ENCODE measurements at regions not wholly inside any gene's neighbourhood (a gene's known extent, or its start where the extent isn't known, plus 50 kb on each side); places are given as distances from the start of the nearest gene placed in this dataset.
"Not testable (repeated sequence)": the region's sequence is repeated elsewhere in the genome, so short reads cannot be mapped to it uniquely, and the experiment has no call there.

DNA sequence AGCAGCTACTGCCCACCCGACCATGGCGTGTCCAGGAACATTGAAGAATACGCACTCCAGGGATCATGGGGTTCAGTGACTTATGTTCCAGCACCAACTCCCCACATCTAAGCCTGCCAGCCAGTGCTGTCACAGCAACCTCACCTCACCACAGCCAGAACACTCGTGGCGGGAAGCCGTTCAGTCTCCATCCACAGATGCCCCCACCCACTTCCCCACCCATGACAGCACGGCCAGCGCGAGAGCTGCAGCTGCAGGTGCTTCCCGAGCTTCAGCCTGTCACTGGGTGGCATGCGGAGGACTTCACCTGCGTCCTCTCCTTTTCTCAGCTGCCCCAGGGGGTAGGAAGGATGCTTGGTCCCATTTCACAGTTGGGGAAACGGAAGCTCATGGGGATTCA, 50.3 kb downstream of the RBFOX3 start:
- no peak for DNase-seq

GRCh38 chr17:79559111-79559887, 51.6 kb downstream of the RBFOX3 start:
- no peak for DNase-seq

- DNase-seq = no peak
Observed at GRCh38 chr17:79558091-79558900, 52.6 kb downstream of the RBFOX3 start.

DNA sequence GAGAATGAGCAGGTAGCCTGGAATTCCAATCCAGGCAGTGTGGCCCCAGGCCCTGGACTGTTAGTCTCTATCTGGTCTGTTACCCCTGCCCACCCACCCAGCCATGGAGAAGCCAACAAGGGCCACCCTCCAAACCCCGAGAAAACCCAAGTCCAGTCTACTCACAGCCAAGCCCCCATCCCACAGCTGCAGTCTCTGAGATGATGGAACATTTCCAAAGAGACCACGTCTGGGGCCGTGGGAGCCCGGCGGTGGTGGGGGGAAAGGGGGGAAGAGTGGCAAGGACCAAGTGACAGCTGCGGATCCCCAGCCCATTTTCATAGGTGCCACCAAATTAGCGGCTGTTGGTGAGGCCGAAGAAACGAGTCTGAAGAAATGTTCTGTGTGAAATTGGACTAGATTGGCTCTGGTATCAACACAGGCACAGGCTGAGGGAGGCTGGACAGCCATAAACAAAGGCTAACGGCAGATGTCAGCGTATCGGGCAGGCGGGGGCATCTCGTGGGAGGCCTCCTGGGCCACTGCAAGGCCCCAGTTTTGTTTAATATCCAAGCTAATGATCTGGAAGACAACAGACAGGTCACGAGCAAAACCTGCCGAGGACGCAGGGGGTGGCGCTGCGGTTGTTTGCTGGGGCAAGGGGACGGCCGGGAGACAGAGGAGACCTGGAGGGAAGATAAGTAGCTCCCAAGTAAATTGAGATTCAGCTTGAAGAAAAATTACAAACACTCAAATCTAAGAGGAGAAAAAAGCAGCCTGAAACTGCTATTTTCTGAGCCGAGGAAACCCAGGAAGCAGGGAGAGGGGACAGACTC, 53.4 kb downstream of the RBFOX3 start:
- DNase-seq = no peak

GRCh38 chr17:79556271-79556670, 54.6 kb downstream of the RBFOX3 start:
- no peak for DNase-seq

DNA sequence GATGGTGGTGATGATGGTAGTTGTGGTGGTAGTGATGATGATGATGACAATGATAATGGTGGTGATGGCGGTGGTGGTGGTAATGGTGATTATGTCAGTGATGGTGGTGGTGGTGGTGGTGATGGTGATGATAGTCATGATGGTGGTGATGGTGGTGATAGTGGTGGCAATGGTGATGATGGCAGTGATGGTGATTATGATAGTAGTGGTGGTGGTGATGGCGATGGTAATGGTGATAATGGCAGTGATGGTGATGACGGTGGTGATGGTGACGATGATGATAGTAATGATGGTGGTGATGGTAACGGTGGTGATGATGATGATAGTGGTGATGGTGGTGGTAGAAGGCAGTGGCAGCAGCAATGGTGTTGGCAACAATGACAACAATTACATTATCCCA, 55.3 kb downstream of the RBFOX3 start:
- DNase-seq = no peak

DNA sequence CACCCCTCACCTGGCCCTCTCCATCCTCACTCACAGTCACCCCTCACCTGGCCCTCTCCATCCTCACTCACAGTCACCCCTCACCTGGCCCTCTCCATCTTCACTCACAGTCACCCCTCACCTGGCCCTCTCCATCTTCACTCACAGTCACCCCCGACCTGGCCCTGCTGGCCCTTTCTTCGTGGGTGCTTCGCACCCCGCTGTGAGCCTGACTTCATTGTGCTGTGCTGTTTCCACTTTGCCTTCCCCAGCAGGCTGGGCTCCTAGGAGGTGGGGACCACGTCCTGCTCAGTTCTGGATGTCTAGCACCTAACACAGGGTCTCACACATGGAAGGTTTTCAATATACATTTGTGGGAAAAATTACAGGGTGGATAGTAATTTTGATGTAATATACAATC, 56.5 kb downstream of the RBFOX3 start:
- not testable (repeated sequence) for DNase-seq

DNA sequence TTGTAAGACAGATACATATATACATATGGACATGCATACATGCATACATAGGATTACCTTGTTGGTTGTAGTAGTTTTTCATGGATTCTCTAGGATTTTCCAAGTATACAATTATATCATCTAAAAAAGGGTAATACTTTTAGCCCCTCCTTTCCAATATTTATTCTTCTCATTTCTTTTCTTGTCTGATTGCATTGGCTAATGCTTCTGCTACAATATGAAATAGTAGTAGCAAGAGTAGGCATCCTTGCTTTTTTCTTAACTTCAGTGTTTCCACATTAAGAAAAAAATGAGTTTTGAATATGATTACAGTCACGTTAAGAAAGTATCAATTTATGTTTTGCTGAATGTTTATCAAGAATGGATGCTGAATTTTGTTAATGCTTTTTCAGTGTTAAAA, 58.0 kb downstream of the RBFOX3 start:
- no peak for DNase-seq

- no peak for DNase-seq
Observed at GRCh38 chr17:79552405-79552804, 58.4 kb downstream of the RBFOX3 start.

DNA sequence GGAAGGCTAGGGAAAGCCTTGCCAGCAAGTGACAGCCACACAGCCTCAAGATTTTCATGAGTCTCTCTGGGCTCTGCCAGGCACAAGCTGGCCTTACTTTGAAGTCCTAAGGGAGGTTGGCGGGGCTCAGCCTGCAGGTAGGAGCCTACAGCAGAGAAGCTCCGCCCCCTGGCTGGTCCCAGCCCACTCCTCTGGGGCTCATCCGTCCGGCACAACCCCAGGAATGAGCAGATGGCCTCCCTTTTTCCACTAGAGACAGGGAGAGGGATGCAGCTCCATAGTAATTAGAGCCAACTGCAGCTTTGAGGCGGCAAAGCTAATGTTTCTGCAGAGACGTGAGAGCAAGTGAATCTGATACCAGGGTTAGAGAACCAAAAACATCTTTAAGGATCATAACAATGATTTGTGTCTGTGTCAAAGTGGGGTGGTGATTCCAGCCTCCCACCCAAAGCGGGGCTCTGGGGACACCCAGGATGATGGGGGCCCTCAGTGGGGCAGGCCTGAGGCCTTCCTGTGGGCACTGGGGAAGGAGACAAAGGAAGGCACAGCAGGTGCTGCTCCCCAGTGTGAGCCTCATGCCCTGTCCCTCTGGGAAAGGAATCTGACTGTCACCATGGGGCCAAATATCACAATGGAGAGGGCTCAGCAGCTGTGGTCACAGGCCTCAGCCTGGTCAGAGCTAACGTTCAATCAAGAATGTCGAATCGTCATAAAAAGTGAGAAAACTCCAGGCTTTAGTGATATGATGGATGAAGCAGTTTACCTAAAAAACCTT, 61.5 kb downstream of the RBFOX3 start:
- no peak for DNase-seq

- no peak for DNase-seq
Observed at GRCh38 chr17:79548116-79548515, 62.7 kb downstream of the RBFOX3 start.

DNA sequence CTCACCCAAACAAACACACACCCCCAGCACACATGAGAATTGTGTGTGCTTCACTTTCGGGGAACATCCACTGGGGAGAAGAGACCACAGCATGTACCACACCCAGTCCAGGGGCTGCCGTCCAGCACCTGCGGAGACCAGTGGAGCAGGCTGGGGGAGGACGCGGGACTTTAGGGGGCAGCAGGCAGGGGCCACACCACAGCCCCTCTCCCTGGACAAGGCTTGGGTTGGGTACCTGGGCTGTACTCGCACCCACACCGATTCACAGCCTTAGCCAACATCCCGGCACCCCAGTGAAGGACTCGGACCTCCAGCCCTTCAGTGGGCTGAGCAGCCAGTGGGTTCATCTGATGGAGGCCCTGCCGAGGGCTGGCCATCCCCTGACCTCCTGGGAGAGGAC, 63.3 kb downstream of the RBFOX3 start:
- no peak for DNase-seq

GRCh38 chr17:79547171-79547570, 63.7 kb downstream of the RBFOX3 start:
- not testable (repeated sequence) for DNase-seq

GRCh38 chr17:79546386-79546785, 64.5 kb downstream of the RBFOX3 start:
- DNase-seq = no peak

DNA sequence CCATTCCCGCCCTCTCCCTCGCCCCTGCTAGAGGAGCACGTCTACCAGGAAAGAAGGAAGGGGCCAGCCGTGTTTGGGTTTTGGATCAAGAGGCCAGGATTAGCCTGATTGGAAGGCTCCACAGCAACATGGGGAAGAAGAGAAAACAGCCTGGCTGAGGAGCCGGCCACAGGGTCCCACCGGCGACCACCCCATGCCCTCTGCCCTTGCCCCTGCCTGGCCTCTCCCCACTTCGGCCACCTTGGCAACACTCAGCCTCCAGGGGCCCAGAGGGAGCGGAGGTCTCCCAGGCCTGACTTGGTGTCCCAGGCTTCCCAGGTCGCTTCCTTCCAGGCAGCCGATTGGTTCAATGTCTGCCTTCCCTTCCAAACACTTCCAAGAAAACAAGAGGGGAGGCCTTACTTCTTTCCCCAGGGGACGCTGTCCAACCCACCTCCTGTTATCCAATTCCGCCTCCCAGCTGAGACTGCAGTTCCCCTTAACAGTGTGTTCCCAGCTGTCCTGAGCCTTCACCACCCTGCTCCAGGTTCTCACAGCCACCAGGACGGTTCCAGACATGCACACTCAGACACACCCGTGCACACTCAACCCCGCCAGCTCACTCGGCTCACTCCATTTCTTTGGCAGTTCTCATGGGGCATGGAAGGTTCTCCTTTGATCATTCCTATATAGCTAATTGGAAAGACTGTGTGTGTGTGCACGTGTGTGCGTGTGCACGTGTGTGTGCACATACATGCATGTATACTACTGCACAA, 65.4 kb downstream of the RBFOX3 start:
- no peak for DNase-seq

DNA sequence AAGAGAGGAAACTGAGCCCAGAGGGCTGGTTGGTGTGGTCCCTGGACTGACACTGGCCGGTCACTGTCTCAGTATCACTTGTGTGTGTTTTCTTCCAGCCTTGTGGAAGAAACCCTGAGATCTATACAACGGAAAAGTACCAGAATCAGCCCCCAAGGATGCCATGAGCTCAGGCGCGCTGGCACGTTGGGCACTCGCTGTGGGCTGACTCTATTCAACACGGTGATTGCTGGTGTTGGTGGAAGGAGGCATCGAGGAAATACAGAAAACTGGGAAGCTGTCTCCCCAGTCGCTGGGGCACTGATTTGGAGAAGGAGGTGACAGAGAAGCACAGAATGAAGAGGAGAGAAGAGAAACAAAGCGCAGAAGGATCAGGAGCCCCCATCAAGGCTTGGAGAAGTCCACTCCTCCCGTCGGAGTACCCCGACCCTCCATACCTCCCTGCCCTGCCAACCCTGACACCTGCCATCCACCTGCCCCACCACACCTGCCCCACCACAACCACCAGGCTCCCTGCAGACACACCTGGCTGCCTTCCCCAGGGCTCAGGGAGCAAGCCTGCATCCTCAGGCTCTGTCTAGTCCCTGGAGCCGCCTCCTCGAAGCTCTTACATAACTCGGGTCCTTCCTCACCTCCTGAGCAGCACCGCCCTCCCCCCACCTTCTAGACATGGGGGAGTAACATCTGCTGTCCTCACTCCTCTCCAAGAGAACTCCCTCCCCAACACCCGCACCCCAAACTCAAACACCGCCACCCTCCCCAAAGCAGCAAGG, 66.5 kb downstream of the RBFOX3 start:
- no peak for DNase-seq

- DNase-seq = no peak
Observed at GRCh38 chr17:79543531-79543930, 67.3 kb downstream of the RBFOX3 start.

GRCh38 chr17:79542718-79543117, 68.1 kb downstream of the RBFOX3 start:
- DNase-seq = no peak

- DNase-seq = no peak
Observed at GRCh38 chr17:79541056-79541850, 69.6 kb downstream of the RBFOX3 start.
